ENCODE measurements at regions not wholly inside any gene's neighbourhood (a gene's known extent, or its start where the extent isn't known, plus 50 kb on each side); places are given as distances from the start of the nearest gene placed in this dataset.
A peak's percentile ranks its signal among the peaks of the same experiment; 100 is the strongest.

DNA sequence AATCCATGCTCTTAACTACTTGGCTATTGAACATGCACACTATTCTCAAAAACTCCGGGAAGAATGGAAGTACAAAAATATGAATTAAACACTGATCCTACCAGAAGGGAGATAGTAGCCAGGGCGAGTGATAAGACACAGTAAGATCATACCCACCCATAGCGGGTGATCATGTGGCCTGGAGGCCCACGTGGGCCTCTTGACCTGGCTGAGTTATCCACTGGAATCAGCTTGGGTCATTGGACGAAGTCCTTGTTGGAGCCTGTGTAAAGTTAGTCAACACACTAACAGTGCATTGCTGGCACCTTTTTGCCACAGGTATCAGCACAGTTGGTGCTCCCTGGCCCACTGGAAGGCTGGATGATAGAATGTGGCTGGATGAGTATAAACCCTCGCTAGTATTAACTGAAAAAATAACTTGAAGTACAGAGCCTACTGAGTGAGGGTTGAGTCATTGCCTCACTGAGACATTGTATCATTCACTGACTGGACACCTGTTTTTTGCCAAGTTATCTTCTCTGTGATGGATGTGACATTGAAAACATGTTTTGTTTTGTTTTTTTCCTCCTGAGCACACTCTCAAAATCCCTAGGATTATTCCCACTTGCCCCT lies 149.2 kb upstream of the FUT8 start:
- POLR2A ChIA-PET, result no interaction called here

DNA sequence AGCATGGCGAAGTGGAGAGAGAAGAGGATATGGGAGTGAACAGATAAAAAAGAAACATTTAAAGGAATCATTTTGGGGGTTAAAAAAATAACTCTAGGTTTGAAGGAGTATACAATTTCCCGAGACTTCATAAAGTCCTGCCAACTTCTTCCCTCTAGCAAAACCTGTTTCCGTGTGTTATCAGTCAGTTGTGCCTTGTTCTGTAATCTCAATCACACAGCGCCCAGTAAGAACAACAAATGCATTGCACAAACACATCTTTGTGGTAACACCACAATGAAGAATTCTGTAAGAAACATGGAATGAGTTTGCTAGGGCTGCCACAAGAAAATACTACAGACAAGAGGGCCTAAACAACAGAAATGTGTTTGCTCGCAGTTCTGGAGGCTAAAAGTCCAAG lies 144.7 kb upstream of the FUT8 start:
- Histone ChIP-seq H3K4me1 (ENCODE audit: control insufficient read depth in 1 of 2, insufficient read depth in 2 of 2, low read depth in 1 of 2, low read length in 1 of 2) (no peaks in the 10 kb centered on the region), H3K4me3 (ENCODE audit: low read depth in 2 of 2, low read length in 1 of 2) (no peak overlapping the region), H2AFZ (ENCODE audit: low read depth) (no peak overlapping the region), H3K9me3 (no peaks in the 10 kb centered on the region), H3K27ac (ENCODE audit: low read depth in 2 of 2, low read length in 1 of 2) (no peak overlapping the region), H3K79me2 (ENCODE audit: insufficient read depth) (no peaks in the 10 kb centered on the region), H3K27me3 (ENCODE audit: insufficient read depth) (no peaks in the 10 kb centered on the region), H3K9ac (no peak overlapping the region), H3K9me2 (no peaks in the 10 kb centered on the region), H3F3A (replicated peaks; ENCODE audit: insufficient read depth) (peaks cover 4% of the 10 kb centered on the region), H3K4me2 (no peak overlapping the region), H4K20me1 (ENCODE audit: insufficient read depth) (no peaks in the 10 kb centered on the region), H3K36me3 (replicated peaks in 1 of 2; ENCODE audit: control insufficient read depth in 1 of 2, insufficient read depth in 2 of 2, low read length in 1 of 2) (no peaks in the 10 kb centered on the region)
- ChIA-PET CTCF (no interaction called here), POLR2A (no interaction called here)
- 92% methylated on average over 5 of the region's 5 CpGs for WGBS (ENCODE audit: low lambda C conversion rate)
- DNase-seq, result no peak
- no peak for TF ChIP-seq MEF2A (IDR thresholded peaks at IDR 0.05; ENCODE audit: borderline replicate concordance, low read depth)
- no peak for TF ChIP-seq RFX5 (IDR thresholded peaks at IDR 0.05; ENCODE audit: low read length)
- no peak for TF ChIP-seq FOSL2 (IDR thresholded peaks at IDR 0.05; ENCODE audit: borderline replicate concordance, low read depth)
- TF ChIP-seq, protein P1, sequence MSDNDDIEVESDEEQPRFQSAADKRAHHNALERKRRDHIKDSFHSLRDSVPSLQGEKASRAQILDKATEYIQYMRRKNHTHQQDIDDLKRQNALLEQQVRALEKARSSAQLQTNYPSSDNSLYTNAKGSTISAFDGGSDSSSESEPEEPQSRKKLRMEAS (IDR thresholded peaks at IDR 0.05; ENCODE audit: low read depth), result no peak
- TF ChIP-seq, protein P2, sequence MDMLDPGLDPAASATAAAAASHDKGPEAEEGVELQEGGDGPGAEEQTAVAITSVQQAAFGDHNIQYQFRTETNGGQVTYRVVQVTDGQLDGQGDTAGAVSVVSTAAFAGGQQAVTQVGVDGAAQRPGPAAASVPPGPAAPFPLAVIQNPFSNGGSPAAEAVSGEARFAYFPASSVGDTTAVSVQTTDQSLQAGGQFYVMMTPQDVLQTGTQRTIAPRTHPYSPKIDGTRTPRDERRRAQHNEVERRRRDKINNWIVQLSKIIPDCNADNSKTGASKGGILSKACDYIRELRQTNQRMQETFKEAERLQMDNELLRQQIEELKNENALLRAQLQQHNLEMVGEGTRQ (IDR thresholded peaks at IDR 0.05; ENCODE audit: borderline replicate concordance, low read depth, low read length), result no peak
- TF ChIP-seq RAD21 (IDR thresholded peaks at IDR 0.05; ENCODE audit: low read length), result no peak
- TF ChIP-seq, protein P3, sequence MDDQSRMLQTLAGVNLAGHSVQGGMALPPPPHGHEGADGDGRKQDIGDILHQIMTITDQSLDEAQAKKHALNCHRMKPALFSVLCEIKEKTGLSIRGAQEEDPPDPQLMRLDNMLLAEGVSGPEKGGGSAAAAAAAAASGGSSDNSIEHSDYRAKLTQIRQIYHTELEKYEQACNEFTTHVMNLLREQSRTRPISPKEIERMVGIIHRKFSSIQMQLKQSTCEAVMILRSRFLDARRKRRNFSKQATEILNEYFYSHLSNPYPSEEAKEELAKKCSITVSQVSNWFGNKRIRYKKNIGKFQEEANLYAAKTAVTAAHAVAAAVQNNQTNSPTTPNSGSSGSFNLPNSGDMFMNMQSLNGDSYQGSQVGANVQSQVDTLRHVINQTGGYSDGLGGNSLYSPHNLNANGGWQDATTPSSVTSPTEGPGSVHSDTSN (IDR thresholded peaks at IDR 0.05), result no peak
- TF ChIP-seq, protein P4, sequence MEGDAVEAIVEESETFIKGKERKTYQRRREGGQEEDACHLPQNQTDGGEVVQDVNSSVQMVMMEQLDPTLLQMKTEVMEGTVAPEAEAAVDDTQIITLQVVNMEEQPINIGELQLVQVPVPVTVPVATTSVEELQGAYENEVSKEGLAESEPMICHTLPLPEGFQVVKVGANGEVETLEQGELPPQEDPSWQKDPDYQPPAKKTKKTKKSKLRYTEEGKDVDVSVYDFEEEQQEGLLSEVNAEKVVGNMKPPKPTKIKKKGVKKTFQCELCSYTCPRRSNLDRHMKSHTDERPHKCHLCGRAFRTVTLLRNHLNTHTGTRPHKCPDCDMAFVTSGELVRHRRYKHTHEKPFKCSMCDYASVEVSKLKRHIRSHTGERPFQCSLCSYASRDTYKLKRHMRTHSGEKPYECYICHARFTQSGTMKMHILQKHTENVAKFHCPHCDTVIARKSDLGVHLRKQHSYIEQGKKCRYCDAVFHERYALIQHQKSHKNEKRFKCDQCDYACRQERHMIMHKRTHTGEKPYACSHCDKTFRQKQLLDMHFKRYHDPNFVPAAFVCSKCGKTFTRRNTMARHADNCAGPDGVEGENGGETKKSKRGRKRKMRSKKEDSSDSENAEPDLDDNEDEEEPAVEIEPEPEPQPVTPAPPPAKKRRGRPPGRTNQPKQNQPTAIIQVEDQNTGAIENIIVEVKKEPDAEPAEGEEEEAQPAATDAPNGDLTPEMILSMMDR (IDR thresholded peaks at IDR 0.05), result no peak
- TF ChIP-seq FOXM1 (IDR thresholded peaks at IDR 0.05; ENCODE audit: low read depth), result no peak
- TF ChIP-seq YY1 (IDR thresholded peaks at IDR 0.05; ENCODE audit: low read depth), result no peak
- no peak for TF ChIP-seq NRF1 (IDR thresholded peaks at IDR 0.05; ENCODE audit: low read depth, low read length)

More for the DNA sequence above, 149.2 kb upstream of the FUT8 start:
- 80% methylated on average over 6 of the region's 6 CpGs for WGBS (ENCODE audit: low lambda C conversion rate)
- Histone ChIP-seq H3K36me3 (replicated peaks in 1 of 2; ENCODE audit: control insufficient read depth in 1 of 2, insufficient read depth in 2 of 2, low read length in 1 of 2) (no peaks in the 10 kb centered on the region), H3K79me2 (ENCODE audit: insufficient read depth) (no peaks in the 10 kb centered on the region), H3K9me2 (no peaks in the 10 kb centered on the region), H3K27ac (ENCODE audit: low read depth in 2 of 2, low read length in 1 of 2) (peak overlapping the region; percentile 37 to 62; a peak in 3 of 4 replicates), H3F3A (replicated peaks; ENCODE audit: insufficient read depth) (peaks cover 11% of the 10 kb centered on the region), H3K9me3 (no peaks in the 10 kb centered on the region), H3K4me3 (ENCODE audit: low read depth in 2 of 2, low read length in 1 of 2) (no peak overlapping the region), H3K4me2 (no peak overlapping the region), H4K20me1 (ENCODE audit: insufficient read depth) (no peaks in the 10 kb centered on the region), H3K4me1 (ENCODE audit: control insufficient read depth in 1 of 2, insufficient read depth in 2 of 2, low read depth in 1 of 2, low read length in 1 of 2) (no peaks in the 10 kb centered on the region), H2AFZ (ENCODE audit: low read depth) (0 out of 2 replicates have a peak overlapping the region, but pooled peaks have one; percentile 25), H3K27me3 (ENCODE audit: insufficient read depth) (no peaks in the 10 kb centered on the region), H3K9ac (no peak overlapping the region)
- CTCF ChIA-PET, result no interaction called here
- TF ChIP-seq JUND (IDR thresholded peaks at IDR 0.05), result peak; percentile 77
- no peak for TF ChIP-seq SIN3A (IDR thresholded peaks at IDR 0.05; ENCODE audit: borderline replicate concordance, low read depth, low read length)
- no peak for TF ChIP-seq MXI1 (IDR thresholded peaks at IDR 0.05; ENCODE audit: low read depth, low read length)
- TF ChIP-seq, protein P1 (IDR thresholded peaks at IDR 0.05; ENCODE audit: low read depth), result peak; percentile 20; the same call in 1 of the 2 replicates
- no peak for TF ChIP-seq TAF1 (IDR thresholded peaks at IDR 0.05; ENCODE audit: borderline replicate concordance, low read depth, low read length)
- peak; percentile 74 for TF ChIP-seq FOSL2 (IDR thresholded peaks at IDR 0.05; ENCODE audit: borderline replicate concordance, low read depth)
- TF ChIP-seq TCF12 (IDR thresholded peaks at IDR 0.05), result peak; percentile 93
- no peak for TF ChIP-seq GABPA (IDR thresholded peaks at IDR 0.05; ENCODE audit: low read depth)
- no peak for TF ChIP-seq RAD21 (IDR thresholded peaks at IDR 0.05; ENCODE audit: low read length)
- TF ChIP-seq, protein P4 (IDR thresholded peaks at IDR 0.05), result no peak
- TF ChIP-seq MEF2A (IDR thresholded peaks at IDR 0.05; ENCODE audit: borderline replicate concordance, low read depth), result no peak
- TF ChIP-seq, protein P3 (IDR thresholded peaks at IDR 0.05), result peak; percentile 91
- TF ChIP-seq EP300 (IDR thresholded peaks at IDR 0.05; ENCODE audit: borderline replicate concordance in 1 of 2, low read depth in 1 of 2, low read length in 1 of 2), result peak in 1 of 2 experiments; percentile 70; a peak in 1 of 4 replicates
- no peak for DNase-seq

All from SK-N-SH (cell line).